WTC11 (cell line): ENCODE measurements at regions not wholly inside any gene's neighbourhood (a gene's known extent, or its start where the extent isn't known, plus 50 kb on each side); places are given as distances from the start of the nearest gene placed in this dataset.

Experiments
- ATAC-seq: fragments of 200-7000 bp; cut with Tn5 transposase; 2 replicates; pipeline ENCODE4 v1.10.0; 2021; ENCODE audit warnings: mild to moderate bottlenecking, moderate library complexity
- CTCF ChIA-PET: fragments of 300-600 bp; sonication (Branson Sonifier 250); formaldehyde crosslinking; loops from one replicate; lab custom pipeline; 2021; ENCODE audit warnings: antibody characterized with exemption; lab: Charles Lee
- POLR2A ChIA-PET: fragments of 350-600 bp; sonication (Branson Sonifier 250); formaldehyde crosslinking; loops from one replicate; lab custom pipeline; 2021; ENCODE audit warnings: antibody characterized with exemption; lab: Charles Lee
- DNase-seq: peaks from one replicate; pipeline ENCODE4 v3.0.0; 2021; ENCODE audit warnings: low spot score
- H3K27ac Mint-ChIP-seq: 2 replicates; pipeline ENCODE4 v1.8.0; 2021; ENCODE audit warnings: mixed read lengths
- H3K27me3 Mint-ChIP-seq: 2 replicates; pipeline ENCODE4 v1.8.0; 2021; ENCODE audit warnings: low read depth, mild to moderate bottlenecking, moderate library complexity, mixed read lengths
- H3K36me3 Mint-ChIP-seq: 2 replicates; pipeline ENCODE4 v1.8.0; 2021; ENCODE audit warnings: mixed read lengths
- H3K4me1 Mint-ChIP-seq: 2 replicates; pipeline ENCODE4 v1.8.0; 2022; ENCODE audit warnings: mixed read lengths
- H3K4me3 Mint-ChIP-seq: 2 replicates; pipeline ENCODE4 v1.8.0; 2021; ENCODE audit warnings: mild to moderate bottlenecking, moderate library complexity, mixed read lengths
- H3K9me3 Mint-ChIP-seq: 2 replicates; pipeline ENCODE4 v1.8.0; 2021; ENCODE audit warnings: mixed read lengths
- CREM ChIP-seq: sonication (generic); formaldehyde crosslinking; IDR thresholded peaks from 2 replicates; pipeline ENCODE4 v1.8.1; 2022; ENCODE audit warnings: mild to moderate bottlenecking, missing genetic modification reagents, moderate library complexity
- ELF4 ChIP-seq: sonication (generic); formaldehyde crosslinking; IDR thresholded peaks from 2 replicates; pipeline ENCODE4 v1.8.1; 2022; ENCODE audit warnings: low read depth, mild to moderate bottlenecking, moderate library complexity, missing genetic modification reagents
- FOXJ3 ChIP-seq: sonication (generic); formaldehyde crosslinking; IDR thresholded peaks from 2 replicates; pipeline ENCODE4 v1.9.0; 2021; ENCODE audit warnings: missing genetic modification reagents, mild to moderate bottlenecking, borderline replicate concordance
- FOXK1 ChIP-seq: sonication (generic); formaldehyde crosslinking; IDR thresholded peaks from 2 replicates; pipeline ENCODE4 v1.8.0; 2022; ENCODE audit warnings: mild to moderate bottlenecking, moderate library complexity, missing genetic modification reagents
- FOXP1 ChIP-seq: sonication (generic); formaldehyde crosslinking; IDR thresholded peaks from 2 replicates; pipeline ENCODE4 v1.8.0; 2022; ENCODE audit warnings: missing genetic modification reagents, mild to moderate bottlenecking, moderate library complexity, borderline replicate concordance
- NFYB ChIP-seq: sonication (generic); formaldehyde crosslinking; conservative IDR thresholded peaks from 2 replicates; pipeline ENCODE4 v1.8.0; 2022; ENCODE audit warnings: low read depth, missing genetic modification reagents
- SOX15 ChIP-seq: fragments of 250-450 bp; sonication (Bioruptor Pico); IDR thresholded peaks from 2 replicates; pipeline ENCODE4 v1.9.0; 2021; ENCODE audit warnings: mild to moderate bottlenecking
- TEAD1 ChIP-seq: sonication (generic); formaldehyde crosslinking; IDR thresholded peaks from 2 replicates; pipeline ENCODE4 v1.8.0; 2022; ENCODE audit warnings: mild to moderate bottlenecking, missing genetic modification reagents
- ZNF121 ChIP-seq: sonication (generic); formaldehyde crosslinking; IDR thresholded peaks from 2 replicates; pipeline ENCODE4 v1.8.0; 2023; ENCODE audit warnings: missing genetic modification reagents
- ZNF263 ChIP-seq: sonication (generic); formaldehyde crosslinking; IDR thresholded peaks from 2 replicates; pipeline ENCODE4 v1.8.1; 2022; ENCODE audit warnings: low read depth, mild to moderate bottlenecking, moderate library complexity, missing genetic modification reagents
- ZNF317 ChIP-seq: sonication (generic); formaldehyde crosslinking; IDR thresholded peaks from 2 replicates; pipeline ENCODE4 v1.8.1; 2023; ENCODE audit warnings: low read depth, mild to moderate bottlenecking, moderate library complexity, missing genetic modification reagents, borderline replicate concordance
- ZNF396 ChIP-seq: fragments of 250-450 bp; sonication (Bioruptor Pico); IDR thresholded peaks from 2 replicates; pipeline ENCODE4 v1.8.0; 2021; ENCODE audit warnings: mild to moderate bottlenecking, moderate library complexity, borderline replicate concordance
- ZNF416 ChIP-seq: fragments of 250-450 bp; sonication (Bioruptor Pico); IDR thresholded peaks from 2 replicates; pipeline ENCODE4 v1.9.0; 2021; ENCODE audit warnings: mild to moderate bottlenecking, inconsistent platforms
- TF ChIP-seq, protein P1 (sequence below): sonication (generic); formaldehyde crosslinking; conservative IDR thresholded peaks from 2 replicates; pipeline ENCODE4 v1.8.1; 2023; ENCODE audit warnings: mild to moderate bottlenecking, low read depth, missing genetic modification reagents, moderate library complexity
- TF ChIP-seq, protein P2 (sequence below): fragments of 250-450 bp; sonication (Bioruptor Pico); IDR thresholded peaks from 2 replicates; pipeline ENCODE4 v2.1.2; 2022; ENCODE audit warnings: mild to moderate bottlenecking, moderate library complexity
- TF ChIP-seq, protein P3 (sequence below): sonication (generic); formaldehyde crosslinking; IDR thresholded peaks from 2 replicates; pipeline ENCODE4 v1.8.0; 2022; ENCODE audit warnings: mild to moderate bottlenecking, missing genetic modification reagents
- TF ChIP-seq, protein P4 (sequence below): sonication (generic); formaldehyde crosslinking; IDR thresholded peaks from 2 replicates; pipeline ENCODE4 v1.8.1; 2023; ENCODE audit warnings: mild to moderate bottlenecking, moderate library complexity, missing genetic modification reagents
- TF ChIP-seq, protein P5 (sequence below): sonication (generic); formaldehyde crosslinking; IDR thresholded peaks from 2 replicates; pipeline ENCODE4 v1.8.0; 2022; ENCODE audit warnings: missing genetic modification reagents
- TF ChIP-seq, protein P6 (sequence below): sonication (generic); formaldehyde crosslinking; IDR thresholded peaks from 2 replicates; pipeline ENCODE4 v1.8.1; 2022; ENCODE audit warnings: mild to moderate bottlenecking, moderate library complexity, missing genetic modification reagents
- TF ChIP-seq, protein P7 (sequence below): sonication (generic); formaldehyde crosslinking; IDR thresholded peaks from 2 replicates; pipeline ENCODE4 v1.8.1; 2022; ENCODE audit warnings: mild to moderate bottlenecking, missing genetic modification reagents, moderate library complexity, borderline replicate concordance

DNA sequence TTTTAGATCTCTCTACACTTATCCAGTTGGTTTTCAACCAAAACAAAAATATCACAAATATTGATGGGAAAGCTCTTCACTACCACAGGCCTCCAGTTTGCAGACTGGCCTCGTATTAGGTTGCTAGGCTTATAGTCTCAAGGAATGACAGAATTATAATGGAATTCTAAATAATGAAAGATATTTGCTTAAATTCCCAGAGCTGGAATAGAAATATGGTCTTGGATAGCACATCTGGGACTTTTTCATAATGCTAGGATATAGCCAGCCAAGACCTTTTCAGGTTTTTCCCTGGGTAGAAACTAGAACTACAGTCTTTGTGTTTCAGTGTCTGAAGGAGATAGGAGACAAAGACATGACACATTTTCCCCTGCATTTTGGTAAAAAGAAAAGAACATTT lies 121.9 kb upstream of the STAC start:
- Mint-ChIP-seq H3K9me3 (peaks cover 30% of the 10 kb centered on the region), H3K4me3 (no peak overlapping the region), H3K36me3 (peaks cover 4% of the 10 kb centered on the region; the same call in 1 of the 2 replicates), H3K27ac (no peak overlapping the region), H3K4me1 (no peaks in the 10 kb centered on the region)
- no peak for DNase-seq
- ChIA-PET CTCF (no interaction called here), POLR2A (no interaction called here)
- no peak for ATAC-seq
- TF ChIP-seq, protein P1, sequence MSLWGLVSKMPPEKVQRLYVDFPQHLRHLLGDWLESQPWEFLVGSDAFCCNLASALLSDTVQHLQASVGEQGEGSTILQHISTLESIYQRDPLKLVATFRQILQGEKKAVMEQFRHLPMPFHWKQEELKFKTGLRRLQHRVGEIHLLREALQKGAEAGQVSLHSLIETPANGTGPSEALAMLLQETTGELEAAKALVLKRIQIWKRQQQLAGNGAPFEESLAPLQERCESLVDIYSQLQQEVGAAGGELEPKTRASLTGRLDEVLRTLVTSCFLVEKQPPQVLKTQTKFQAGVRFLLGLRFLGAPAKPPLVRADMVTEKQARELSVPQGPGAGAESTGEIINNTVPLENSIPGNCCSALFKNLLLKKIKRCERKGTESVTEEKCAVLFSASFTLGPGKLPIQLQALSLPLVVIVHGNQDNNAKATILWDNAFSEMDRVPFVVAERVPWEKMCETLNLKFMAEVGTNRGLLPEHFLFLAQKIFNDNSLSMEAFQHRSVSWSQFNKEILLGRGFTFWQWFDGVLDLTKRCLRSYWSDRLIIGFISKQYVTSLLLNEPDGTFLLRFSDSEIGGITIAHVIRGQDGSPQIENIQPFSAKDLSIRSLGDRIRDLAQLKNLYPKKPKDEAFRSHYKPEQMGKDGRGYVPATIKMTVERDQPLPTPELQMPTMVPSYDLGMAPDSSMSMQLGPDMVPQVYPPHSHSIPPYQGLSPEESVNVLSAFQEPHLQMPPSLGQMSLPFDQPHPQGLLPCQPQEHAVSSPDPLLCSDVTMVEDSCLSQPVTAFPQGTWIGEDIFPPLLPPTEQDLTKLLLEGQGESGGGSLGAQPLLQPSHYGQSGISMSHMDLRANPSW (CRISPR knock-in tag) = no peak
- TF ChIP-seq, protein P2, sequence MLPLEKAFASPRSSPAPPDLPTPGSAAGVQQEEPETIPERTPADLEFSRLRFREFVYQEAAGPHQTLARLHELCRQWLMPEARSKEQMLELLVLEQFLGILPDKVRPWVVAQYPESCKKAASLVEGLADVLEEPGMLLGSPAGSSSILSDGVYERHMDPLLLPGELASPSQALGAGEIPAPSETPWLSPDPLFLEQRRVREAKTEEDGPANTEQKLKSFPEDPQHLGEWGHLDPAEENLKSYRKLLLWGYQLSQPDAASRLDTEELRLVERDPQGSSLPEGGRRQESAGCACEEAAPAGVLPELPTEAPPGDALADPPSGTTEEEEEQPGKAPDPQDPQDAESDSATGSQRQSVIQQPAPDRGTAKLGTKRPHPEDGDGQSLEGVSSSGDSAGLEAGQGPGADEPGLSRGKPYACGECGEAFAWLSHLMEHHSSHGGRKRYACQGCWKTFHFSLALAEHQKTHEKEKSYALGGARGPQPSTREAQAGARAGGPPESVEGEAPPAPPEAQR = no peak
- no peak for TF ChIP-seq SOX15 (CRISPR knock-in tag)
- TF ChIP-seq ZNF317 = no peak
- TF ChIP-seq, protein P3, sequence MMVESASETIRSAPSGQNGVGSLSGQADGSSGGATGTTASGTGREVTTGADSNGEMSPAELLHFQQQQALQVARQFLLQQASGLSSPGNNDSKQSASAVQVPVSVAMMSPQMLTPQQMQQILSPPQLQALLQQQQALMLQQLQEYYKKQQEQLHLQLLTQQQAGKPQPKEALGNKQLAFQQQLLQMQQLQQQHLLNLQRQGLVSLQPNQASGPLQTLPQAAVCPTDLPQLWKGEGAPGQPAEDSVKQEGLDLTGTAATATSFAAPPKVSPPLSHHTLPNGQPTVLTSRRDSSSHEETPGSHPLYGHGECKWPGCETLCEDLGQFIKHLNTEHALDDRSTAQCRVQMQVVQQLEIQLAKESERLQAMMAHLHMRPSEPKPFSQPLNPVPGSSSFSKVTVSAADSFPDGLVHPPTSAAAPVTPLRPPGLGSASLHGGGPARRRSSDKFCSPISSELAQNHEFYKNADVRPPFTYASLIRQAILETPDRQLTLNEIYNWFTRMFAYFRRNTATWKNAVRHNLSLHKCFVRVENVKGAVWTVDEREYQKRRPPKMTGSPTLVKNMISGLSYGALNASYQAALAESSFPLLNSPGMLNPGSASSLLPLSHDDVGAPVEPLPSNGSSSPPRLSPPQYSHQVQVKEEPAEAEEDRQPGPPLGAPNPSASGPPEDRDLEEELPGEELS (CRISPR knock-in tag) = no peak
- TF ChIP-seq, all 79 proteins: peak for 0
- no peaks in the 10 kb centered on the region for H3K27me3 Mint-ChIP-seq

DNA sequence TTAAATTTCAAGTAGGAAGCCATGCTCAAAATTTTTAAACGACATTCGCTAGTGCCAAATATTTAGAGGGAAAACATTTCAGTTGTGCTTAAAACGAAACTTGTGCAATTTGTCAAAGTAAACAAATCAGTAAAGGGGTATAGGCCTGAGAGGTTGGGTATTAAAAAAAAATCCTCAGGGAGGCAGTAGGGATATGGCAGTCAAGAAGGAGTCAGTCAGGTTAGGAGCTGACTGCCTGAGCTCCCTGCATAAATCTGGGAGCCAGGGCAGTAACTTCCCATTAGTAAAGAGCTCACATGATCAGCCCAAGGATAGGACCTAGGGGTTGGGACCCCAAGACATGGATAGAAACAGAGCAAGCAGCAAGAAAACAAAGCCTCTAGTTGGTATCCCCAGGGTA lies 120.7 kb upstream of the STAC start:
- H3K9me3 Mint-ChIP-seq = peaks cover 28% of the 10 kb centered on the region
- no peaks in the 10 kb centered on the region for H3K4me1 Mint-ChIP-seq
- POLR2A ChIA-PET = no interaction called here
- no peak overlapping the region for H3K4me3 Mint-ChIP-seq
- no peaks in the 10 kb centered on the region for H3K27me3 Mint-ChIP-seq
- CTCF ChIA-PET = no interaction called here
- ATAC-seq (peak; percentile 67), DNase-seq (no peak)
- peaks cover 4% of the 10 kb centered on the region; the same call in 1 of the 2 replicates for H3K36me3 Mint-ChIP-seq
- no peak overlapping the region for H3K27ac Mint-ChIP-seq
- TF ChIP-seq ELF4 (CRISPR knock-in tag) (no peak), TEAD1 (CRISPR knock-in tag) (no peak), FOXJ3 (CRISPR knock-in tag) (no peak), ZNF416 (no peak), ZNF396 (CRISPR knock-in tag) (no peak), FOXK1 (CRISPR knock-in tag) (no peak), NFYB (CRISPR knock-in tag) (no peak), ZNF121 (CRISPR knock-in tag) (no peak), FOXP1 (CRISPR knock-in tag) (no peak), ZNF263 (CRISPR knock-in tag) (no peak), SOX15 (CRISPR knock-in tag) (no peak), CREM (CRISPR knock-in tag) (no peak)
- TF ChIP-seq, protein P4, sequence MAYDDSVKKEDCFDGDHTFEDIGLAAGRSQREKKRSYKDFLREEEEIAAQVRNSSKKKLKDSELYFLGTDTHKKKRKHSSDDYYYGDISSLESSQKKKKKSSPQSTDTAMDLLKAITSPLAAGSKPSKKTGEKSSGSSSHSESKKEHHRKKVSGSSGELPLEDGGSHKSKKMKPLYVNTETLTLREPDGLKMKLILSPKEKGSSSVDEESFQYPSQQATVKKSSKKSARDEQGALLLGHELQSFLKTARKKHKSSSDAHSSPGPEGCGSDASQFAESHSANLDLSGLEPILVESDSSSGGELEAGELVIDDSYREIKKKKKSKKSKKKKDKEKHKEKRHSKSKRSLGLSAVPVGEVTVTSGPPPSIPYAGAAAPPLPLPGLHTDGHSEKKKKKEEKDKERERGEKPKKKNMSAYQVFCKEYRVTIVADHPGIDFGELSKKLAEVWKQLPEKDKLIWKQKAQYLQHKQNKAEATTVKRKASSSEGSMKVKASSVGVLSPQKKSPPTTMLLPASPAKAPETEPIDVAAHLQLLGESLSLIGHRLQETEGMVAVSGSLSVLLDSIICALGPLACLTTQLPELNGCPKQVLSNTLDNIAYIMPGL (CRISPR knock-in tag) = no peak
- TF ChIP-seq, protein P5, sequence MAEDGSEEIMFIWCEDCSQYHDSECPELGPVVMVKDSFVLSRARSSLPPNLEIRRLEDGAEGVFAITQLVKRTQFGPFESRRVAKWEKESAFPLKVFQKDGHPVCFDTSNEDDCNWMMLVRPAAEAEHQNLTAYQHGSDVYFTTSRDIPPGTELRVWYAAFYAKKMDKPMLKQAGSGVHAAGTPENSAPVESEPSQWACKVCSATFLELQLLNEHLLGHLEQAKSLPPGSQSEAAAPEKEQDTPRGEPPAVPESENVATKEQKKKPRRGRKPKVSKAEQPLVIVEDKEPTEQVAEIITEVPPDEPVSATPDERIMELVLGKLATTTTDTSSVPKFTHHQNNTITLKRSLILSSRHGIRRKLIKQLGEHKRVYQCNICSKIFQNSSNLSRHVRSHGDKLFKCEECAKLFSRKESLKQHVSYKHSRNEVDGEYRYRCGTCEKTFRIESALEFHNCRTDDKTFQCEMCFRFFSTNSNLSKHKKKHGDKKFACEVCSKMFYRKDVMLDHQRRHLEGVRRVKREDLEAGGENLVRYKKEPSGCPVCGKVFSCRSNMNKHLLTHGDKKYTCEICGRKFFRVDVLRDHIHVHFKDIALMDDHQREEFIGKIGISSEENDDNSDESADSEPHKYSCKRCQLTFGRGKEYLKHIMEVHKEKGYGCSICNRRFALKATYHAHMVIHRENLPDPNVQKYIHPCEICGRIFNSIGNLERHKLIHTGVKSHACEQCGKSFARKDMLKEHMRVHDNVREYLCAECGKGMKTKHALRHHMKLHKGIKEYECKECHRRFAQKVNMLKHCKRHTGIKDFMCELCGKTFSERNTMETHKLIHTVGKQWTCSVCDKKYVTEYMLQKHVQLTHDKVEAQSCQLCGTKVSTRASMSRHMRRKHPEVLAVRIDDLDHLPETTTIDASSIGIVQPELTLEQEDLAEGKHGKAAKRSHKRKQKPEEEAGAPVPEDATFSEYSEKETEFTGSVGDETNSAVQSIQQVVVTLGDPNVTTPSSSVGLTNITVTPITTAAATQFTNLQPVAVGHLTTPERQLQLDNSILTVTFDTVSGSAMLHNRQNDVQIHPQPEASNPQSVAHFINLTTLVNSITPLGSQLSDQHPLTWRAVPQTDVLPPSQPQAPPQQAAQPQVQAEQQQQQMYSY = no peak
- TF ChIP-seq, protein P6, sequence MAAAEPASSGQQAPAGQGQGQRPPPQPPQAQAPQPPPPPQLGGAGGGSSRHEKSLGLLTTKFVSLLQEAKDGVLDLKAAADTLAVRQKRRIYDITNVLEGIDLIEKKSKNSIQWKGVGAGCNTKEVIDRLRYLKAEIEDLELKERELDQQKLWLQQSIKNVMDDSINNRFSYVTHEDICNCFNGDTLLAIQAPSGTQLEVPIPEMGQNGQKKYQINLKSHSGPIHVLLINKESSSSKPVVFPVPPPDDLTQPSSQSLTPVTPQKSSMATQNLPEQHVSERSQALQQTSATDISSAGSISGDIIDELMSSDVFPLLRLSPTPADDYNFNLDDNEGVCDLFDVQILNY (CRISPR knock-in tag) = no peak
- TF ChIP-seq, protein P2 = no peak
- TF ChIP-seq, protein P7, sequence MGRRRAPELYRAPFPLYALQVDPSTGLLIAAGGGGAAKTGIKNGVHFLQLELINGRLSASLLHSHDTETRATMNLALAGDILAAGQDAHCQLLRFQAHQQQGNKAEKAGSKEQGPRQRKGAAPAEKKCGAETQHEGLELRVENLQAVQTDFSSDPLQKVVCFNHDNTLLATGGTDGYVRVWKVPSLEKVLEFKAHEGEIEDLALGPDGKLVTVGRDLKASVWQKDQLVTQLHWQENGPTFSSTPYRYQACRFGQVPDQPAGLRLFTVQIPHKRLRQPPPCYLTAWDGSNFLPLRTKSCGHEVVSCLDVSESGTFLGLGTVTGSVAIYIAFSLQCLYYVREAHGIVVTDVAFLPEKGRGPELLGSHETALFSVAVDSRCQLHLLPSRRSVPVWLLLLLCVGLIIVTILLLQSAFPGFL = no peak
